ENCODE measurements at regions not wholly inside any gene's neighbourhood (a gene's known extent, or its start where the extent isn't known, plus 50 kb on each side); places are given as distances from the start of the nearest gene placed in this dataset.

DNA sequence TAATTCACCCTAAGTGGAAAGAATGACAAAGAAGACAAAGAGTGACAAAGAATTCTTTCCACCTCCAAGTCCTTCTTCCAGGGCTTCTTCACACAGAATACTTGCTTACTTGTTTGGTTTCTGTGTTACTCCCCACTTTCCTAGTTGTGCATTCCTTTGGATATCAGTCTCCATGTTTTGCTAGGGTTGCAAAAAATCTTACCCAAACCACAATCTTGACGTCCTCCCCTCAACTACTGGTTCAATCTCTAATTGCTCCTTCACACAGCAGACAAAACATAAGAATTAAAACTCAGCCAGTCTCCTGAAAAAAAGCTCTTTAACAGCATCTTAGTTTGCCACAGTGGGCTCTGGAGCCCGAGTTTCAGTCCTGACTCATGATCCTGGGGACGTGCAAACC, 297.6 kb upstream of the CHRNA7 start:
- no peak overlapping the region for H3K27ac ChIP-seq
- intact Hi-C loops (cut with DNase I; ENCODE audit: low total_unique reads), result no loop called here

DNA sequence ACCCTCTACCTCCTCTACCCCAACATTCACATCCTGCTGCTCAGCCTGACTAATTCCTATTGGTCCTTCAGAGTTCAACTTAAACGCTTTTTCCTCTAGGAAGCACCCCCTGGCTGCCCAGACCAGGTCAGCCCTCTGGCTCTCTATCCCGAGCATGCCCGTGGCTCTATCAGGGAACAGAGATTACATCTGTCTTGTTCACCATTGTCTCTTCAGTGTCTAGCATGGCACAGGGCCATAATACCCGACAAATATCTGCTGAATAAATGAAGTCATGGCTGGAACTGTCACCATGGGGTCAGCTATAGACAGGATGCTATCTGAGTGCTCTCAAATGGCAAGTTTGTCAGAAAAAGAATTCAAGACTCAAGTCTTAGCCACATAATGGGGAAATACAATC, 296.9 kb upstream of the CHRNA7 start:
- TF ChIP-seq, protein P1, sequence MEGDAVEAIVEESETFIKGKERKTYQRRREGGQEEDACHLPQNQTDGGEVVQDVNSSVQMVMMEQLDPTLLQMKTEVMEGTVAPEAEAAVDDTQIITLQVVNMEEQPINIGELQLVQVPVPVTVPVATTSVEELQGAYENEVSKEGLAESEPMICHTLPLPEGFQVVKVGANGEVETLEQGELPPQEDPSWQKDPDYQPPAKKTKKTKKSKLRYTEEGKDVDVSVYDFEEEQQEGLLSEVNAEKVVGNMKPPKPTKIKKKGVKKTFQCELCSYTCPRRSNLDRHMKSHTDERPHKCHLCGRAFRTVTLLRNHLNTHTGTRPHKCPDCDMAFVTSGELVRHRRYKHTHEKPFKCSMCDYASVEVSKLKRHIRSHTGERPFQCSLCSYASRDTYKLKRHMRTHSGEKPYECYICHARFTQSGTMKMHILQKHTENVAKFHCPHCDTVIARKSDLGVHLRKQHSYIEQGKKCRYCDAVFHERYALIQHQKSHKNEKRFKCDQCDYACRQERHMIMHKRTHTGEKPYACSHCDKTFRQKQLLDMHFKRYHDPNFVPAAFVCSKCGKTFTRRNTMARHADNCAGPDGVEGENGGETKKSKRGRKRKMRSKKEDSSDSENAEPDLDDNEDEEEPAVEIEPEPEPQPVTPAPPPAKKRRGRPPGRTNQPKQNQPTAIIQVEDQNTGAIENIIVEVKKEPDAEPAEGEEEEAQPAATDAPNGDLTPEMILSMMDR (IDR thresholded peaks at IDR 0.05), result no peak
- H3K27ac ChIP-seq, result no peak overlapping the region
- H3K36me3 ChIP-seq, result no peaks in the 10 kb centered on the region
- H3K27me3 ChIP-seq, result no peaks in the 10 kb centered on the region
- H3K4me3 ChIP-seq, result no peak overlapping the region
- no peaks in the 10 kb centered on the region for H3K4me1 ChIP-seq
- no peak for DNase-seq
- H3K9me3 ChIP-seq, result peaks cover 0 to 9% (median 4%) of the 10 kb centered on the region in 3 donors
- intact Hi-C loops (cut with DNase I; ENCODE audit: low total_unique reads), result no loop called here

More for the DNA sequence above, 297.6 kb upstream of the CHRNA7 start:
- H3K36me3 ChIP-seq, result no peaks in the 10 kb centered on the region
- no peaks in the 10 kb centered on the region for H3K4me1 ChIP-seq
- TF ChIP-seq, protein P1 (IDR thresholded peaks at IDR 0.05), result no peak
- DNase-seq, result no peak
- H3K27me3 ChIP-seq, result no peaks in the 10 kb centered on the region
- H3K9me3 ChIP-seq, result peaks cover 0 to 9% (median 4%) of the 10 kb centered on the region in 3 donors
- no peak overlapping the region for H3K4me3 ChIP-seq

DNA sequence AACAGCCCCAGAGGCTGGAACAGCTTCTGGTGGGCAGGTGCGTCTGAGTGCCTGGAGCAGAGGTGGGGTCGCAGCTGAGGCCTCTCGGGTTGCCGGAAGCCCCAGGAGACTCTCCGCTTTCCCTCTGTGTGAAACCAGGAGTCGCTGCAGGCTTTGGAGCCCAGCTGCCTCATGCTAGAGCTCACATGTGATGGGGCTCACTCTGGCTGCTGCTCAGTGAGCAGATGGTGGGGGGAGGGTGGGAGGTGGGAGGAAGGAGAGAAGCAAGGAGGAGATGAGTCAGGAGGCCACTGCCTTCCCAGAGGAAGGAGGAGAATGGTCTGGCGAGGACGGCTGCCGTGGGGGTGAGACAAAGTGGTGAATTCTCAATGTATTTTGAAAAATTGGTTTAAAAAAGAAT, 290.1 kb upstream of the CHRNA7 start:
- H3K4me1 ChIP-seq, result no peaks in the 10 kb centered on the region
- intact Hi-C loops (cut with DNase I; ENCODE audit: low total_unique reads), result no loop called here
- TF ChIP-seq, protein P1 (IDR thresholded peaks at IDR 0.05), result no peak
- peaks cover 0 to 19% (median 6%) of the 10 kb centered on the region in 3 donors for H3K9me3 ChIP-seq
- H3K4me3 ChIP-seq, result no peak overlapping the region
- H3K27me3 ChIP-seq, result no peaks in the 10 kb centered on the region
- no peak overlapping the region for H3K27ac ChIP-seq
- no peaks in the 10 kb centered on the region for H3K36me3 ChIP-seq
- no peak for DNase-seq

DNA sequence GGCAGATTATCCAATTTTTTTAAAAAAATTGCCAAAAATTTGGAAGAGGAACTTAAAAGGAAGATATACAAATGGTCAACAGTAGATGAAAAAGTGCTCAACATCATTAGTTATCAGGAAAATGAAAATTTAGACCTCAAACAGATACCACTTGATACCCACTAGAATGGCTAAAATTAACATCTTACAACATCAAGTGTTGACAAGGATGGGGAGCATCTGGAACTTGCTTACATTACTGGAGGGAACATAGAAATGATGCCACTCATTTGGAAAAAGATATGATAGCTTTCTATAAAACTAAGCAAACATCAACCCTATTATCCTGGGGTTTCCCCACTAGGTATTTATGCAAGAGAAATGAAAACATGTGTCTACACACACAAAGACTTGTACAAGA, 284.5 kb upstream of the CHRNA7 start:
- Histone ChIP-seq H3K9me3 (peaks cover 3 to 29% (median 6%) of the 10 kb centered on the region in 3 donors), H3K4me1 (no peaks in the 10 kb centered on the region), H3K27me3 (no peaks in the 10 kb centered on the region), H3K27ac (no peak overlapping the region), H3K36me3 (no peaks in the 10 kb centered on the region), H3K4me3 (no peak overlapping the region)
- intact Hi-C loops (cut with DNase I; ENCODE audit: low total_unique reads), result no loop called here
- DNase-seq, result no peak
- TF ChIP-seq, protein P1 (IDR thresholded peaks at IDR 0.05), result no peak

DNA sequence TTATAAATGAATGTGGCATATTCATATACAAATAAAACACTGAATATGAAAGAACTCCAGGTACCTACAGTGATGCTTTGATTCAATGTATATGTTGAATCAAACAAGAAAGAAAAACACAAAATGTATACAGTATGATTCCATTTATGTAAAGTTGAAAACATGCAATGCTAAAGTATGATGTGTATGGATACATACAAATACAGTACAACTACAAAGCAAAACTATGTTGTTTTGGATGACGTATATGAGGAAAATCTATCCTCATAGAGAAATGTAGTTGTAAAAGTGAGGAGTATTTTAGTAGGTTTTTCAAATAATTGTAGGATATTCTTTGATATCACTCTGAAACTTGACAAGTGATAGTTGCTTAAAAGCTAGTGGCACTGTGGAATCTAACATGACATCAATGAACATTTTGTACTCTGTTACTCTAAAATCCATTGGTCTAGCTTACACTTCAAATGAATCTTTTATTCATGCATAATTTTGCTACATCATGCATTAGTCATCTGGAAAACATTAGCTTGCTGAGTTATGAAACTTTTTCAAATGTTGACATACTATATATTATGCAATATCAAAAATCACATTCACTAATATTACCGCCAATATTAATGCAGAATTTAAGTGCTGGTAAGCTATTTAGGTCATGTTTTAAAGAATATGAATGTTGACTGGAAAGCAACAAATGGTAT, 278.1 kb upstream of the CHRNA7 start:
- no peaks in the 10 kb centered on the region for H3K27me3 ChIP-seq
- intact Hi-C loops (cut with DNase I; ENCODE audit: low total_unique reads), result no loop called here

More for the DNA sequence above, 278.1 kb upstream of the CHRNA7 start:
- Histone ChIP-seq H3K4me3 (no peak overlapping the region), H3K36me3 (no peaks in the 10 kb centered on the region), H3K27ac (no peak overlapping the region), H3K9me3 (peaks cover 0 to 23% (median 4%) of the 10 kb centered on the region in 3 donors), H3K4me1 (no peaks in the 10 kb centered on the region)
- TF ChIP-seq, protein P1 (IDR thresholded peaks at IDR 0.05), result no peak
- DNase-seq, result no peak

Measured in tibial artery (tissue), 4 donors.